Type B pancreatic cell (in vitro differentiated cells): ENCODE measurements at regions not wholly inside any gene's neighbourhood (a gene's known extent, or its start where the extent isn't known, plus 50 kb on each side); places are given as distances from the start of the nearest gene placed in this dataset.
A peak's percentile ranks its signal among the peaks of the same experiment; 100 is the strongest.

Source experiments
- DNase-seq: peaks from one replicate; pipeline ENCODE4 v3.0.0; 2021; ENCODE audit warnings: mixed read lengths; ENCODE audit not compliant: unreplicated experiment; ENCODE audit errors: extremely low spot score
- H3K27ac Mint-ChIP-seq: 2 replicates; pipeline ENCODE4 v1.8.0; 2021; ENCODE audit warnings: mild to moderate bottlenecking, mixed read lengths
- H3K27me3 Mint-ChIP-seq: 2 replicates; pipeline ENCODE4 v1.8.0; 2021; ENCODE audit warnings: mixed read lengths
- H3K36me3 Mint-ChIP-seq: 2 replicates; pipeline ENCODE4 v1.8.0; 2021; ENCODE audit warnings: mixed read lengths
- H3K4me1 Mint-ChIP-seq: one replicate; pipeline ENCODE4 v1.8.0; 2021; ENCODE audit warnings: mixed read lengths; ENCODE audit not compliant: unreplicated experiment
- H3K4me3 Mint-ChIP-seq: 2 replicates; pipeline ENCODE4 v1.8.0; 2021; ENCODE audit warnings: mild to moderate bottlenecking, mixed read lengths
- H3K9me3 Mint-ChIP-seq: 2 replicates; pipeline ENCODE4 v1.8.0; 2021; ENCODE audit warnings: mixed read lengths
- CTCF ChIP-seq: fragments of 200-600 bp; sonication (generic); conservative IDR thresholded peaks from 2 replicates; pipeline ENCODE4 v1.5.0; 2021; ENCODE audit warnings: antibody characterized with exemption, mild to moderate bottlenecking

DNA sequence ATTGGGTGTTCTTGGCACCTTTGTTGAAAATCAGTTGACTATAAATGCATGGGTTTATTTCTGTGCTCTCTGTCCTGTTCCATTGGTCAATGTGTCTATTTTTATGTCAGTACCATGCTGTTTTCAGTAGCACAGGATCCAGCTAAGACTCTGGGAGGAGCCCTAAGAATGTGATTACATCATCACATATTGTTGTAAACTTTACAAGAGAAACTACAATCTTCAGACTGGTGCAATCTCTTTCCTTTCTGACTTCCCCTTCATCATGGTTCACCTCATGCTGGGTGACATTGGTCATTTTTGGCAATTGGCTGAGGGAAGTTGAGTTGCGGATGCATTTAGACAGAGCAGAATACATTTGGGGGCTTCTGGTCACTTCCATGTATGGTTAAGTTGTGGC is 88.4 kb downstream of the C21orf91 start:
- peak overlapping the region; percentile 24 for H3K4me3 Mint-ChIP-seq
- DNase-seq, result no peak

DNA sequence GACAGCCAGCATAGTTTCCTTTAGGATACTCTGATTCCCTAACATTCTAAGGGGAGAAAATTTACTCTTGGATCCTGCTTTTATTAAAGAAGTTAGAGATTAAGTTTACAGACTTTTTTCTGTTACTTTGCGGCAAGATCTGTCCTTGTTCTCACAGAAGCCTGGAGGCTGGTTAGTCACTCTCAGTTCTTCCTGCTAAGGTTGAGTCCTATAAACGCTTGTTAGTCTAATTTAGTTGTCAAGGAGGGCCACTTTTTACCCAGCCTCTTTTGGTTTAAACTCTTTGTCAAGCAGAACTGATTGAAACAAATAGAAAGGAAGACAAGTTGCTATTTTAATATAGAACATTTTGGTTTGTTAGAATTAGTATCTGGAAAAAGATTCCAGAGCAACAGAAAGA is 89.7 kb downstream of the C21orf91 start:
- Mint-ChIP-seq H3K36me3 (no peaks in the 10 kb centered on the region), H3K9me3 (no peaks in the 10 kb centered on the region), H3K4me1 (peaks cover 7% of the 10 kb centered on the region), H3K27me3 (peaks cover 10% of the 10 kb centered on the region), H3K4me3 (no peak overlapping the region), H3K27ac (no peak overlapping the region)
- TF ChIP-seq CTCF, result no peak
- no peak for DNase-seq

More for the DNA sequence above, 88.4 kb downstream of the C21orf91 start:
- peaks cover 7% of the 10 kb centered on the region for H3K4me1 Mint-ChIP-seq
- no peaks in the 10 kb centered on the region for H3K9me3 Mint-ChIP-seq
- H3K27ac Mint-ChIP-seq, result no peak overlapping the region
- no peaks in the 10 kb centered on the region for H3K36me3 Mint-ChIP-seq
- peaks cover 10% of the 10 kb centered on the region for H3K27me3 Mint-ChIP-seq
- no peak for TF ChIP-seq CTCF

DNA sequence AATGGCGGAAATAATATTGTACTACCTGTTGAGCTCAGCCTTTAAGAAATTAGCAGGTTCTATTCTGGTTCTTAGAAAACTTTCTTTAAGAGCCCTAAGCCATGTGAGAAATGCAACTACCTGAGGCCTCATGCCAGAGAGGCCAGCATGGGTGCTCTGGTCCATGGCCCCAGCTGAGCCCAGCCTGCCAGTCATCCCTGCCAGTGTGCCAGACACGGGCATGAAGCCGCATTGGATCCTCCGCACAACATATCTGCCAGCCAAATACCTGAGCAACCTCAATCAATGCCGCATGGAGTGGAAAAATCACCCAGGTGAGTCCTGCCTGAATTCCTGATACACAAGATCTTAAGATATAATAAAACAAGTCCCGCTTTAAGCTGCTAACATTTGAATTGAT is 91.8 kb downstream of the C21orf91 start:
- Mint-ChIP-seq H3K4me1 (peaks cover 7% of the 10 kb centered on the region), H3K27me3 (peaks cover 10% of the 10 kb centered on the region), H3K27ac (no peak overlapping the region), H3K4me3 (no peak overlapping the region), H3K9me3 (peaks cover 4% of the 10 kb centered on the region), H3K36me3 (no peaks in the 10 kb centered on the region)
- no peak for TF ChIP-seq CTCF
- no peak for DNase-seq

- DNase-seq, result no peak
- Mint-ChIP-seq H3K4me1 (peaks cover 7% of the 10 kb centered on the region), H3K27ac (no peak overlapping the region), H3K27me3 (peaks cover 10% of the 10 kb centered on the region), H3K9me3 (peaks cover 4% of the 10 kb centered on the region), H3K4me3 (no peak overlapping the region), H3K36me3 (no peaks in the 10 kb centered on the region)
- TF ChIP-seq CTCF, result no peak
Measured at GRCh38 chr21:17726047-17726829, 92.9 kb downstream of the C21orf91 start.

GRCh38 chr21:17725339-17725738 is 93.8 kb downstream of the C21orf91 start:
- Mint-ChIP-seq H3K27me3 (peaks cover 8% of the 10 kb centered on the region), H3K4me3 (no peak overlapping the region), H3K36me3 (no peaks in the 10 kb centered on the region), H3K4me1 (no peaks in the 10 kb centered on the region), H3K27ac (peak overlapping the region; percentile 4), H3K9me3 (peaks cover 4% of the 10 kb centered on the region)
- TF ChIP-seq CTCF, result no peak
- DNase-seq, result no peak
